Inflammatory macrophage treated with lipopolysaccharide for 4 hours (primary cell): ENCODE measurements at regions not wholly inside any gene's neighbourhood (a gene's known extent, or its start where the extent isn't known, plus 50 kb on each side); places are given as distances from the start of the nearest gene placed in this dataset.
"Not testable (repeated sequence)": the region's sequence is repeated elsewhere in the genome, so short reads cannot be mapped to it uniquely, and the experiment has no call there.

Source experiments
- DNase-seq: peaks from one replicate; pipeline ENCODE4 v3.0.0-alpha.2; 2020

GRCh38 chr5:112112346-112112745 lies 306.7 kb downstream of the EPB41L4A start:
- peak; percentile 48 for DNase-seq

DNA sequence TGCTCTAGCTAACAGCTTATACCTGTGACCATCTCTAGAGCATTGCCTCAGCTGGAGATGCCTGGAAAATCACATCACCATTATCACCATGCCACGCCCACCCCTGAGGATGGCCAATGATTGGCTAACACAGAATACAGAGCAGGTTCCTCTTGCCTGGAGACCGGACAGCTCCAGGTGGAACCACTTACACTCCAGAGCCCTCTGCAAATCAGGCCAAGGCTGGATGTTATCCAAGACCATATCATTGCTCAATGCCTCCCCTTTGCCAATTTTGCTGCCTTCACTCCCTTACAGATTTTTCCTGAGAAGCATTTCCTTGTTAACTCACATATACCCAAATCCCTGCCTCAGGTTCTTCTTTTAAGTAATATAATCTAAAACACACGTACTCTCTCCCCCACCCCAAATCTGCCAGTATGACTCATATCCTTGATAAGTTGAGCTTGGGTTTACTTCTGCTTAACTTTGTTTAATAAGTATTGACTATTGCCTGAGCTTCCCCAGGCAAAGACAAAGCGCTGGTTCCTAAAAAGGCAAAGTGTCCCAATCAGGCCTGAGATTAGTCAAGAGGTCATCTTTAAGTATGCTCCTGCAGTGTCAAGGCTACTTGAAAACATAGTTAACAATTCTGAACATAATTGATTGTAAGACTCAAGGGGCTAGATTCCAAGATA lies 309.6 kb downstream of the EPB41L4A start:
- DNase-seq = peak; percentile 85

DNA sequence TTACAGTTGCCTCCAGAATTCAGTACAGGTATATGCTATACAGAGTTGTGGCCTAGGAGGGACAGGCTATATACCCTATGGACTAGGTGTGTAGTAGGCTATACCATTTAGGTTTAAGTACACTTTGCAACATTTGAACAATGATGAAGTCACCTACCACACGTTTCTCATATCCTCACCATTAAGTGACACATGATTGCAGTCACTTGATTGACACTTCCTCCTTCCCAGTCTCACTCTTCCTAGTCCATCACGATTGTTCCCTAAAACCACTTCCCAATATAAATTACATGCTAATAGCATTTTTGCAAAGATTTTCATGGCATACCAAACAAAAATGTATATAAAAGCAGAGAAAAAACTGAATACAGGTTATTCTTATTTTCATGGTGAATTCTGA lies 312.2 kb downstream of the EPB41L4A start:
- peak; percentile 84 for DNase-seq

DNA sequence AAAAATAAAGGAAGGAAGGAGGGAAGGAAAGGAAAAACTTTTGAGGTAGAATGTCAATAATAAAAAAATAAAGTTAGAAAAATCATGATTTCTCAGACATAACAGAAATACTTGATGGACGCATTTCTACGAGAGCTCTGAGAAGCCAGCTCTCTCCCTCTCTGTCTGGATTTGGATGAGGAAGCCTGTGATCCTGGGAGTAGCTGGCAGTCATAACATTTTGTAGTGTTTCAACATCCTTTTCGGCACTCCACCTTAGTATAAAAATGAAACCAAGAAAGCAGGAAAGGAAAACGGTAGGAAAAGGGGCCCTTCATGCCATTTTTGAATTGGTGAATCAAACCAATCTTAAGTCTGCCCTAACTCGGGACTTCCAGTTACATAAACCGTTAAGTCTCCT lies 321.3 kb downstream of the EPB41L4A start:
- no peak for DNase-seq

- peak; percentile 39 for DNase-seq
Measured at GRCh38 chr5:112087222-112087621, 330.2 kb upstream of the NREP start.

DNA sequence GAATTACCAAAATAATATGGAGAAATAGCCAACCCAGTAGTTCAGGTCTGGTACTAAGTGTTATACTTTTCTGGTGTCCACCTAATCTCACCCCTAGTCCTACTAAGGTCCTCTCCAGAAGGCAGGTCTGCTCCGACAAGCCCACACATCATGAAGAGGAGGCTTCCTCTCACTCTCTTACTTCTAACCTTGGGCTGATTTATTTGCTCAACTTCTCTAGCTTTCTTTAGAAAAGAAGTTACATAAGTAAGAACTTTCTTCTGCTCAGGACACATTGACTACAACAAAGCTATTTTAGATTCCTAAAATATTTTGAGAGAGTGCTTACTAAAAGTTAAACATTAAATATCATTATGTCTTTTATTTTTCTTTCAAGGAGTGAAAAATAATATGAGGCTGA lies 329.7 kb upstream of the NREP start:
- no peak for DNase-seq

GRCh38 chr5:112084149-112084548 lies 327.2 kb upstream of the NREP start:
- no peak for DNase-seq

GRCh38 chr5:112083623-112084022 lies 326.6 kb upstream of the NREP start:
- no peak for DNase-seq

GRCh38 chr5:112077180-112077579 lies 320.2 kb upstream of the NREP start:
- peak; percentile 50 for DNase-seq

DNA sequence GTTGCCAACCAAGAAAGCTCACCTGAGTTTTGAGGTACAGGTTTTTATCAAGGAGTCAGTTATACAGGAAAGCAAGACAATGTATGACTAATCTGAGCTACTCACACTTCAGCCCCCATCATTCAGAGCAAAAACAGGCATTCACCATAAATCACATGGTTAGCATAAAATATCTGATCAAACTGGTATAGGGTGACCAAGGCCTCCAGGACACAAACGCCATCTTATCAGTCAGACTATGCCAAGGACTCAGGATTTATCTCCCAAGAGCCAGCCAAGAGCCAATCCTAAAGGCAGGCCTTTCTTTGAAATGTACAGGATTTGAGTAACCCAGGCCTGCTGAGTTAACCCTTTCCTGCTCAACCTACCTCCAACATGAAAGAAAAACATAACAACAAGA lies 313.0 kb upstream of the NREP start:
- DNase-seq = no peak

DNA sequence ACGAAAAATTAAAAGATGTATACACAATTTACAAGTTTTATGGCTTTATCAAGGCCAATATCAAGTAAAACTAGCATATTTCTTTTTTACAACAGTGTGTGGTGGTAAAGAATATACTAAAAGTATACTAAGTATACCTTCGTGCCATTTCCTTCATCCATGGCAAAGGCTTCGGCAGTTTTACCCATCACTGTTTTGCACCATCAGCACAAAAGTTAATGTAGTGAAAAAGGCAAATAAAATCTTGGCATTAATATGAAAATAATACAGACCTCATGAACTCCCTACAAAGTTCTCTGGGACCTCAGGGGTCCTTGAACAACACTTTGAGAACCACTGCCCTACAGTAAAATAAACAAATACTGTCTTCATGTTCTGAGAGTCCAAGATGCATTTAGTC lies 312.3 kb upstream of the NREP start:
- no peak for DNase-seq

- no peak for DNase-seq
Measured at GRCh38 chr5:112068593-112068992, 311.6 kb upstream of the NREP start.

DNA sequence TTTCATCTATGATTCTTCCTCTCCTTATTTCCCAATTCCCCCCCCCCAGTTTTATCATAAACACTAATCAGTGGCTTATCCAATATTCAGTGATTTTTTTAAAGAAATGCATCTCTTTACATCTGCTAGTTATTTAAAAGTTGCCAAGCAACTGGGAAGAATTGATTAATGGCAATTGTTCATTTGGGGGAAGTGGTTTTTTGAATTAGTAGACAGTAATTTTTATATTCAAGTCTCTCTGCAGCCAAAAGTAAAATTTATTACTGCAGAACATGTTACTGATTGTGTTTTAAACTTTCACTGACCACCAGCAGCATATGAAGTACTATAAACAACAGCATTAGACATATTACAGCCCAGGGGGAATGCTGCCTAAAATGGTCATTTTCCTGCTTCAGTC lies 308.8 kb upstream of the NREP start:
- no peak for DNase-seq

GRCh38 chr5:112064956-112065355 lies 308.0 kb upstream of the NREP start:
- DNase-seq = no peak

- no peak for DNase-seq
Measured at GRCh38 chr5:112064271-112064701, 307.3 kb upstream of the NREP start.

DNA sequence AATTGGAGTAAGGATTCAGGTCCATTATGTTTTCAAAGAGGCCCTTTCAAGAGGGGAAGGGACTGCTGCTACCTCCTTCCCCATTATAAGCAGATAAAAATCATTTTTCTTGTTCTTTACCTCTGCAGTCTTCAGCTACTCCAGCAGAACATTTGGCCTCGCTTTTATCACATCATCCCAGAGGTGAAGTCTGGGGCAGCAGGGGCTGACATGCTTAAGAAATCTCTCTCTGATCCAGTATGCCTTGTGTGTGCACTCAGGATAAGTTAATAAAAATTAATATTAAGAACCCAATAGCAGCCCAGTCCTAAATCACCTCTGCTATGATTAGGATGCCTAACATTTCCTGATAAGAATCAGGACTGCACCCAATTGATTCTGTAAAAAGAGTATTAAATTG lies 306.9 kb upstream of the NREP start:
- DNase-seq = no peak

DNA sequence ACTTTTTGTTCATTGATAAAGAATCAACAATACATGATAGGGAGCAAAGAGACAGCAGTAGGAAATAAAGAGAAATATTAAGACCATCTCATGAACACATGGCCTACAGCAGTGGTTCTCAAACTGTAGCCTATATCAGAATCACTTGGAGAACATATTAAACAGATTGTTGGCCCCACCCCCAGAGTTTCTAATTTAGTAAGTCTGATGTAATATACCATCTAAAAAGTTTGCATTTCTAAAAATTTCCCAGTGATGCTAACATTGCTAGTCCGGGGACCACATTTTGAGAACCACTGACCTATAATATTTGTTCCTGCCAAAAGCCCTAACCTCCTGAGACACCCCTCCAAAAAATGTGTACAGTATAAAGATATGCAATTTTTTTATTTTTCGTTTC lies 306.2 kb upstream of the NREP start:
- DNase-seq = no peak

- DNase-seq = no peak
Measured at GRCh38 chr5:112062181-112062580, 305.2 kb upstream of the NREP start.

- DNase-seq = no peak
Measured at GRCh38 chr5:112061666-112062065, 304.7 kb upstream of the NREP start.

- DNase-seq = no peak
Measured at GRCh38 chr5:112059579-112060135, 302.7 kb upstream of the NREP start.

DNA sequence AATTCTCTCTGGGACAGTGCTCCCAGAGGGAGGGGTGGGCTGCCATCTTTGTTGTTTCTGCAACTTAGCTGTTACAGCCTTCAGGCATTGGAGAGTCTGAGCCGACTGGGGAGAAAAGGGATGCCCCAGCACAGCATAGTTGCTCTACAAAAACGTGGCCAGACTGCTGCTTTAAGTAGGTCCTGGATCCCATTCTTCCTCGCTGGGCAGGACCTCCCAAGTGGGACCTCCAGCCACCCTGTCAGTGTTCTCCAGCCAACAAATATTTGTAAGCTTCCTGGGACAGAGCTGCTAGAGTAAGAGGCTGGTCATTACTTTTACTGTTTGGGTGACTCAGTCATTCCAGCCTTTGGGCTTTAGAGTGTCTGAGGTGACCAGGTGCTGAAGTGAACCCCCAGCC lies 292.7 kb upstream of the NREP start:
- no peak for DNase-seq

DNA sequence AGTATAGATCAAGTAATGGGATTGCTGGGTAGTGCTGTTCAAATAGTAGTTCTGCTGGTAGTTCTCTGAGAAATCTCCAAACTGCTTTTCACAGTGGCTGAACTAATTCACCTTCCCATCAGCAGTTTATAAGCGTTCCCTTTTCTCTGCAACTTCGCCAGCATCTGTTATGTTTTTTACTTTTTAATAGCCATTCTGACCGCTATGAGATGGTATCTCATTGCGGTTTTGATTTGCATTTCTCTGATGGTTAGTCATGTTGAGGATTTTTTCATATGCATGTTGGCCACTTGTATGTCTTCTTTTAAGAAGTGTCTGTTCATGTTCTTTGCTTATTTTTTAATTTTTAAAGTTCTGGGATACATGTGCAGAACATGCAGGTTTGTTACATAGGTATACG lies 279.2 kb upstream of the NREP start:
- no peak for DNase-seq

GRCh38 chr5:112034421-112034979 lies 277.5 kb upstream of the NREP start:
- no peak for DNase-seq

- not testable (repeated sequence) for DNase-seq
Measured at GRCh38 chr5:112026879-112027278, 269.9 kb upstream of the NREP start.

DNA sequence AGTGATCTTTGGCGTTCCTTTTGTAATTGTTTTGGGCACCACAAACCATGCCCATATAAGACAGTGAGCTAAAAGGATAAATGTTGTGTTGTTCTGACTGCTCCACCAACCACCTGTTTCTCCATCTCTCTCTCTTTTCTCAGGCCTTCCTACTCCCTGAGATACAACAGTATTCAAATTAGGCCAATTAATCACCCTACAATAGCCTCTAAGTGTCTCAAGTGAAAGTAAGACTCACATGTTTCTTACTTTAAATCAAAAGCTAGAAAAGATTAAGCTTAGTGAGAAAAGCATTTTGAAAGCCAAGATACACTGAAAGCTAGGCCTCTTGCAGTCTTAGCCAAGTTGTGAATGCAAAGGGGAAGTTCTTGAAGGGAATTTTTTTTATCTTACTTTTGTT lies 268.8 kb upstream of the NREP start:
- no peak for DNase-seq
